ENCODE measurements at regions not wholly inside any gene's neighbourhood (a gene's known extent, or its start where the extent isn't known, plus 50 kb on each side); places are given as distances from the start of the nearest gene placed in this dataset.

- DNase-seq (ENCODE audit: low read depth in 2 of 2, low spot score in 1 of 2): no peak
Observed at GRCh38 chr3:107970993-107971580, 119.7 kb downstream of the CD47 start.

GRCh38 chr3:107969994-107970819 is 120.6 kb downstream of the CD47 start:
- no peak for DNase-seq (ENCODE audit: low read depth in 2 of 2, low spot score in 1 of 2)

GRCh38 chr3:107969525-107969924 is 121.3 kb downstream of the CD47 start:
- no peak for DNase-seq (ENCODE audit: low read depth in 2 of 2, low spot score in 1 of 2)

- no peak for DNase-seq (ENCODE audit: low read depth in 2 of 2, low spot score in 1 of 2)
Observed at GRCh38 chr3:107966276-107966675, 124.6 kb downstream of the CD47 start.

GRCh38 chr3:107965136-107965655 is 125.6 kb downstream of the CD47 start:
- no peak for DNase-seq (ENCODE audit: low read depth in 2 of 2, low spot score in 1 of 2)

- no peak for DNase-seq (ENCODE audit: low read depth in 2 of 2, low spot score in 1 of 2)
Observed at GRCh38 chr3:107963581-107963980, 127.2 kb downstream of the CD47 start.

- no peak for DNase-seq (ENCODE audit: low read depth in 2 of 2, low spot score in 1 of 2)
Observed at GRCh38 chr3:107962946-107963345, 127.9 kb downstream of the CD47 start.

GRCh38 chr3:107962037-107962436 is 128.8 kb downstream of the CD47 start:
- no peak for DNase-seq (ENCODE audit: low read depth in 2 of 2, low spot score in 1 of 2)

- DNase-seq (ENCODE audit: low read depth in 2 of 2, low spot score in 1 of 2): no peak
Observed at GRCh38 chr3:107959550-107960154, 131.2 kb downstream of the CD47 start.

GRCh38 chr3:107958146-107958545 is 132.7 kb downstream of the CD47 start:
- no peak for DNase-seq (ENCODE audit: low read depth in 2 of 2, low spot score in 1 of 2)

- DNase-seq (ENCODE audit: low read depth in 2 of 2, low spot score in 1 of 2): no peak
Observed at GRCh38 chr3:107956991-107957900, 133.6 kb downstream of the CD47 start.

- DNase-seq (ENCODE audit: low read depth in 2 of 2, low spot score in 1 of 2): no peak
Observed at GRCh38 chr3:107954845-107955244, 136.0 kb downstream of the CD47 start.

- DNase-seq (ENCODE audit: low read depth in 2 of 2, low spot score in 1 of 2): no peak
Observed at GRCh38 chr3:107953722-107954121, 137.1 kb downstream of the CD47 start.

GRCh38 chr3:107951126-107951525 is 139.7 kb downstream of the CD47 start:
- DNase-seq (ENCODE audit: low read depth in 2 of 2, low spot score in 1 of 2): no peak

GRCh38 chr3:107950417-107950816 is 140.4 kb downstream of the CD47 start:
- DNase-seq (ENCODE audit: low read depth in 2 of 2, low spot score in 1 of 2): no peak

- no peak for DNase-seq (ENCODE audit: low read depth in 2 of 2, low spot score in 1 of 2)
Observed at GRCh38 chr3:107949394-107949970, 141.3 kb downstream of the CD47 start.

GRCh38 chr3:107947203-107947602 is 143.6 kb downstream of the CD47 start:
- DNase-seq (ENCODE audit: low read depth in 2 of 2, low spot score in 1 of 2): no peak

- DNase-seq (ENCODE audit: low read depth in 2 of 2, low spot score in 1 of 2): no peak
Observed at GRCh38 chr3:107946700-107947099, 144.1 kb downstream of the CD47 start.

GRCh38 chr3:107945417-107946094 is 145.3 kb downstream of the CD47 start:
- no peak for DNase-seq (ENCODE audit: low read depth in 2 of 2, low spot score in 1 of 2)

Data from stimulated activated CD8-positive, alpha-beta memory T cell treated with anti-CD3 and anti-CD28 coated beads, Interleukin-4, amount 100 ng/mL, for 4 hours (primary cell).